WTC11 (cell line): ENCODE measurements at regions not wholly inside any gene's neighbourhood (a gene's known extent, or its start where the extent isn't known, plus 50 kb on each side); places are given as distances from the start of the nearest gene placed in this dataset.

ENCODE experiments used
- ATAC-seq: fragments of 200-7000 bp; cut with Tn5 transposase; 2 replicates; pipeline ENCODE4 v1.10.0; 2021; ENCODE audit warnings: mild to moderate bottlenecking, moderate library complexity
- CTCF ChIA-PET: fragments of 300-600 bp; sonication (Branson Sonifier 250); formaldehyde crosslinking; loops from one replicate; lab custom pipeline; 2021; ENCODE audit warnings: antibody characterized with exemption; lab: Charles Lee
- POLR2A ChIA-PET: fragments of 350-600 bp; sonication (Branson Sonifier 250); formaldehyde crosslinking; loops from one replicate; lab custom pipeline; 2021; ENCODE audit warnings: antibody characterized with exemption; lab: Charles Lee
- DNase-seq: peaks from one replicate; pipeline ENCODE4 v3.0.0; 2021; ENCODE audit warnings: low spot score
- H3K27ac Mint-ChIP-seq: 2 replicates; pipeline ENCODE4 v1.8.0; 2021; ENCODE audit warnings: mixed read lengths
- H3K27me3 Mint-ChIP-seq: 2 replicates; pipeline ENCODE4 v1.8.0; 2021; ENCODE audit warnings: low read depth, mild to moderate bottlenecking, moderate library complexity, mixed read lengths
- H3K36me3 Mint-ChIP-seq: 2 replicates; pipeline ENCODE4 v1.8.0; 2021; ENCODE audit warnings: mixed read lengths
- H3K4me1 Mint-ChIP-seq: 2 replicates; pipeline ENCODE4 v1.8.0; 2022; ENCODE audit warnings: mixed read lengths
- H3K4me3 Mint-ChIP-seq: 2 replicates; pipeline ENCODE4 v1.8.0; 2021; ENCODE audit warnings: mild to moderate bottlenecking, moderate library complexity, mixed read lengths
- H3K9me3 Mint-ChIP-seq: 2 replicates; pipeline ENCODE4 v1.8.0; 2021; ENCODE audit warnings: mixed read lengths
- ATF1 ChIP-seq: sonication (generic); formaldehyde crosslinking; IDR thresholded peaks from 2 replicates; pipeline ENCODE4 v1.8.1; 2023; ENCODE audit warnings: mild to moderate bottlenecking, moderate library complexity, missing genetic modification reagents
- FOXP1 ChIP-seq: sonication (generic); formaldehyde crosslinking; IDR thresholded peaks from 2 replicates; pipeline ENCODE4 v1.8.0; 2022; ENCODE audit warnings: missing genetic modification reagents, mild to moderate bottlenecking, moderate library complexity, borderline replicate concordance
- GRHL2 ChIP-seq: fragments of 250-450 bp; sonication (Bioruptor Pico); IDR thresholded peaks from 2 replicates; pipeline ENCODE4 v1.8.0; 2022; ENCODE audit warnings: mild to moderate bottlenecking, moderate library complexity; ENCODE audit not compliant: insufficient replicate concordance, severe bottlenecking
- IRF2 ChIP-seq: sonication (generic); formaldehyde crosslinking; IDR thresholded peaks from 2 replicates; pipeline ENCODE4 v1.8.0; 2022; ENCODE audit warnings: low read depth, missing genetic modification reagents, borderline replicate concordance
- KAT7 ChIP-seq: sonication (generic); formaldehyde crosslinking; IDR thresholded peaks from 2 replicates; pipeline ENCODE4 v1.8.1; 2023; ENCODE audit warnings: missing genetic modification reagents, mild to moderate bottlenecking, borderline replicate concordance
- NR3C1 ChIP-seq: sonication (generic); formaldehyde crosslinking; conservative IDR thresholded peaks from 2 replicates; pipeline ENCODE4 v1.8.1; 2023; ENCODE audit warnings: low read depth, mild to moderate bottlenecking, missing genetic modification reagents
- PRDM15 ChIP-seq: sonication (generic); formaldehyde crosslinking; IDR thresholded peaks from 2 replicates; pipeline ENCODE4 v1.8.0; 2022; ENCODE audit warnings: missing genetic modification reagents
- PRRX2 ChIP-seq: fragments of 250-450 bp; sonication (Bioruptor Pico); IDR thresholded peaks from 2 replicates; pipeline ENCODE4 v1.8.0; 2021; ENCODE audit warnings: mild to moderate bottlenecking
- SOX15 ChIP-seq: fragments of 250-450 bp; sonication (Bioruptor Pico); IDR thresholded peaks from 2 replicates; pipeline ENCODE4 v1.9.0; 2021; ENCODE audit warnings: mild to moderate bottlenecking
- TF ChIP-seq, protein P1 (sequence below): sonication (generic); formaldehyde crosslinking; IDR thresholded peaks from 2 replicates; pipeline ENCODE4 v1.8.0; 2022; ENCODE audit warnings: mild to moderate bottlenecking, missing genetic modification reagents
- TF ChIP-seq, protein P2 (sequence below): sonication (generic); formaldehyde crosslinking; IDR thresholded peaks from 2 replicates; pipeline ENCODE4 v1.8.1; 2022; ENCODE audit warnings: mild to moderate bottlenecking, missing genetic modification reagents, moderate library complexity, borderline replicate concordance
- TF ChIP-seq, protein P3 (sequence below): fragments of 200-600 bp; IDR thresholded peaks from 2 replicates; pipeline ENCODE4 v1.8.0; 2022; ENCODE audit warnings: antibody characterized with exemption

- TF ChIP-seq, protein P1, sequence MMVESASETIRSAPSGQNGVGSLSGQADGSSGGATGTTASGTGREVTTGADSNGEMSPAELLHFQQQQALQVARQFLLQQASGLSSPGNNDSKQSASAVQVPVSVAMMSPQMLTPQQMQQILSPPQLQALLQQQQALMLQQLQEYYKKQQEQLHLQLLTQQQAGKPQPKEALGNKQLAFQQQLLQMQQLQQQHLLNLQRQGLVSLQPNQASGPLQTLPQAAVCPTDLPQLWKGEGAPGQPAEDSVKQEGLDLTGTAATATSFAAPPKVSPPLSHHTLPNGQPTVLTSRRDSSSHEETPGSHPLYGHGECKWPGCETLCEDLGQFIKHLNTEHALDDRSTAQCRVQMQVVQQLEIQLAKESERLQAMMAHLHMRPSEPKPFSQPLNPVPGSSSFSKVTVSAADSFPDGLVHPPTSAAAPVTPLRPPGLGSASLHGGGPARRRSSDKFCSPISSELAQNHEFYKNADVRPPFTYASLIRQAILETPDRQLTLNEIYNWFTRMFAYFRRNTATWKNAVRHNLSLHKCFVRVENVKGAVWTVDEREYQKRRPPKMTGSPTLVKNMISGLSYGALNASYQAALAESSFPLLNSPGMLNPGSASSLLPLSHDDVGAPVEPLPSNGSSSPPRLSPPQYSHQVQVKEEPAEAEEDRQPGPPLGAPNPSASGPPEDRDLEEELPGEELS = no peak
- TF ChIP-seq PRDM15 (CRISPR knock-in tag) = no peak
- TF ChIP-seq PRRX2 = no peak
- TF ChIP-seq, protein P2, sequence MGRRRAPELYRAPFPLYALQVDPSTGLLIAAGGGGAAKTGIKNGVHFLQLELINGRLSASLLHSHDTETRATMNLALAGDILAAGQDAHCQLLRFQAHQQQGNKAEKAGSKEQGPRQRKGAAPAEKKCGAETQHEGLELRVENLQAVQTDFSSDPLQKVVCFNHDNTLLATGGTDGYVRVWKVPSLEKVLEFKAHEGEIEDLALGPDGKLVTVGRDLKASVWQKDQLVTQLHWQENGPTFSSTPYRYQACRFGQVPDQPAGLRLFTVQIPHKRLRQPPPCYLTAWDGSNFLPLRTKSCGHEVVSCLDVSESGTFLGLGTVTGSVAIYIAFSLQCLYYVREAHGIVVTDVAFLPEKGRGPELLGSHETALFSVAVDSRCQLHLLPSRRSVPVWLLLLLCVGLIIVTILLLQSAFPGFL = no peak
- no peak for TF ChIP-seq KAT7 (CRISPR knock-in tag)
- no peak for TF ChIP-seq NR3C1 (CRISPR knock-in tag)
Observed at GRCh38 chr1:73627723-73628122, 570.3 kb downstream of the LRRIQ3 start (continued).

DNA sequence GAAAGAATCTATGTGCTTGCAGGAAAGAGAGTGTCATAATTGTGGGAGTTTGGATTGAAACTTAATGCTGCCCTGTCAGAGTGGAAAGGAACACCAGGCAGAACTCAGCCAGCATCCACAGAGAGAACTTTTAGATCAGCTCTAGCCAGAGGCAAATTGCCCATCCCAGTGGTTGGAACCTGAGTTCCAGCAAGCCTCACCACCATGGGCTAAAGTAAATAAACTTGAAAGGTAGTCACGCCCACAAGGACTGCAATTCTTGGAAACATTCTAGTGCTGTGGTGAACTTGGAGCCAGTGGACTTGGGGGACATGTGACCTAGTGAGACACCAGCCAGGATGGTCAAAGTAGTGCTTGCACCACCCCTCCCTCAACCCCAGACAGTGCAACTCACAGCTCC is 571.6 kb downstream of the LRRIQ3 start:
- CTCF ChIA-PET = no interaction called here
- peaks cover 3% of the 10 kb centered on the region; the same call in 1 of the 2 replicates for H3K4me1 Mint-ChIP-seq

DNA sequence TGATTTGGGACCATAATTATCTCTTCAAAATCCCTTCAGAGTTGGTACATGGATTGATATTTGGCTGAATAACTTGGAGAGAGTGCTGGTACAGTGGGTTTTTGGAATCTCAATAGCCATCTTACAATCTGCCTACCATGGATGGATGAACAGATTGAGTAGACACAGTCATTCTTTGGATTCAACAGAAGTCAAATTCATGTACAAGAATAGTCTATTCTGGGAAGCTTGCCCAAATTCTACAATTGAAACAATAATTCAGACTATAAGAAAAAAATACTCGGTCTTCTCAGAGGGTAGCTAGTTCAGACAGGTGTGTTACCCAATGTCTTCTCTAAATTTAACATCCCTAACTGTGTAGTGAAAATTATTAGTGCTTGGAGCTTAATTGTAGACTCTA is 574.0 kb downstream of the LRRIQ3 start:
- ChIA-PET CTCF (no interaction called here), POLR2A (no interaction called here)
- Mint-ChIP-seq H3K4me3 (no peak overlapping the region), H3K4me1 (peaks cover 3% of the 10 kb centered on the region; the same call in 1 of the 2 replicates), H3K9me3 (peaks cover 10% of the 10 kb centered on the region), H3K36me3 (no peaks in the 10 kb centered on the region), H3K27me3 (no peaks in the 10 kb centered on the region), H3K27ac (no peak overlapping the region)
- ATAC-seq (no peak), DNase-seq (no peak)
- TF ChIP-seq IRF2 (no peak), GRHL2 (CRISPR knock-in tag) (no peak), FOXP1 (no peak), PRDM15 (CRISPR knock-in tag) (no peak), SOX15 (CRISPR knock-in tag) (no peak), ATF1 (CRISPR knock-in tag) (no peak)
- TF ChIP-seq, protein P3, sequence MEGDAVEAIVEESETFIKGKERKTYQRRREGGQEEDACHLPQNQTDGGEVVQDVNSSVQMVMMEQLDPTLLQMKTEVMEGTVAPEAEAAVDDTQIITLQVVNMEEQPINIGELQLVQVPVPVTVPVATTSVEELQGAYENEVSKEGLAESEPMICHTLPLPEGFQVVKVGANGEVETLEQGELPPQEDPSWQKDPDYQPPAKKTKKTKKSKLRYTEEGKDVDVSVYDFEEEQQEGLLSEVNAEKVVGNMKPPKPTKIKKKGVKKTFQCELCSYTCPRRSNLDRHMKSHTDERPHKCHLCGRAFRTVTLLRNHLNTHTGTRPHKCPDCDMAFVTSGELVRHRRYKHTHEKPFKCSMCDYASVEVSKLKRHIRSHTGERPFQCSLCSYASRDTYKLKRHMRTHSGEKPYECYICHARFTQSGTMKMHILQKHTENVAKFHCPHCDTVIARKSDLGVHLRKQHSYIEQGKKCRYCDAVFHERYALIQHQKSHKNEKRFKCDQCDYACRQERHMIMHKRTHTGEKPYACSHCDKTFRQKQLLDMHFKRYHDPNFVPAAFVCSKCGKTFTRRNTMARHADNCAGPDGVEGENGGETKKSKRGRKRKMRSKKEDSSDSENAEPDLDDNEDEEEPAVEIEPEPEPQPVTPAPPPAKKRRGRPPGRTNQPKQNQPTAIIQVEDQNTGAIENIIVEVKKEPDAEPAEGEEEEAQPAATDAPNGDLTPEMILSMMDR = no peak

More for the DNA sequence above, 571.6 kb downstream of the LRRIQ3 start:
- TF ChIP-seq PRDM15 (CRISPR knock-in tag) = no peak
- H3K4me3 Mint-ChIP-seq = no peak overlapping the region
- H3K9me3 Mint-ChIP-seq = peaks cover 15% of the 10 kb centered on the region
- no peaks in the 10 kb centered on the region for H3K27me3 Mint-ChIP-seq
- no peaks in the 10 kb centered on the region for H3K36me3 Mint-ChIP-seq
- POLR2A ChIA-PET = no interaction called here
- DNase-seq (no peak), ATAC-seq (no peak)
- H3K27ac Mint-ChIP-seq = no peak overlapping the region
